Ovary (tissue), 7 donors: ENCODE measurements at regions not wholly inside any gene's neighbourhood (a gene's known extent, or its start where the extent isn't known, plus 50 kb on each side); places are given as distances from the start of the nearest gene placed in this dataset.

Source experiments
- DNase-seq, 5 donors: peaks; one replicate each; pipeline ENCODE4 v3.0.0-alpha.2; 2019 to 2020
- H3K27ac ChIP-seq, 2 donors: fragments of 200-600 bp; one replicate each; pipeline versions ENCODE4 v1.5.1 to v1.8.0; 2019 to 2022
- H3K27me3 ChIP-seq: fragments of 200-600 bp; one replicate; pipeline ENCODE4 v1.8.0; 2022
- H3K36me3 ChIP-seq: fragments of 200-600 bp; sonication (generic); one replicate; pipeline ENCODE4 v1.5.1; 2019
- H3K4me1 ChIP-seq: one replicate; pipeline ENCODE4 v1.8.1; 2013; ENCODE audit warnings: mild to moderate bottlenecking, moderate library complexity; ENCODE audit not compliant: insufficient read depth
- H3K4me3 ChIP-seq: fragments of 200-600 bp; sonication (generic); one replicate; pipeline ENCODE4 v1.5.1; 2017
- H3K9me3 ChIP-seq, 2 donors: fragments of 200-600 bp in 1 of 2; sonication (generic) in 1 of 2; one replicate each; pipeline versions ENCODE4 v1.5.1 to v1.8.1; 2013 to 2019; ENCODE audit warnings: mild to moderate bottlenecking in 1 of 2, moderate library complexity in 1 of 2
- EP300 ChIP-seq: sonication (generic); formaldehyde crosslinking; IDR thresholded peaks from one replicate; pipeline ENCODE4 v1.6.1; 2017; ENCODE audit warnings: antibody characterized with exemption
- POLR2A ChIP-seq: fragments of 450-650 bp; IDR thresholded peaks from one replicate; pipeline ENCODE4 v1.6.1; 2017; ENCODE audit warnings: antibody characterized with exemption, mild to moderate bottlenecking, moderate library complexity
- WGBS, 3 donors: extraction: QIAGEN DNeasy Blood & Tissue Kit in 1 of 3; methylation state at CpG; one replicate each; pipeline versions ENCODE4 v1.1.5 to v1.1.7; 2013 to 2017; 5-methylcytosine and 5-hydroxymethylcytosine counted together
- intact Hi-C, 4 donors: fragments of 100-400 bp; cut with DNase I; formaldehyde crosslinking; loops; one replicate each; pipeline versions ENCODE4 v1.11.0 to v1.15.1; 2022 to 2023
- TF ChIP-seq, protein P1 (sequence below), 3 donors: fragments of 450-650 bp in 2 of 3; fragments of 200-600 bp in 1 of 3; IDR thresholded peaks; one replicate each; pipeline versions ENCODE4 v1.5.1 to v1.8.0; 2016 to 2022; ENCODE audit warnings: antibody characterized with exemption in 3 of 3, mild to moderate bottlenecking in 1 of 3
- donor health status: DM: no; HTN: no; CAD: no; lungs with moderate emphysema.
- donor health status: DM: no; HTN: no; CAD: no.
- donor health status: Bipolar disorder and iron deficiency.
- donor health status: DM: no; HTN: no; CAD: no.
- donor health status: DM: yes; HTN: yes; CAD: no.

DNA sequence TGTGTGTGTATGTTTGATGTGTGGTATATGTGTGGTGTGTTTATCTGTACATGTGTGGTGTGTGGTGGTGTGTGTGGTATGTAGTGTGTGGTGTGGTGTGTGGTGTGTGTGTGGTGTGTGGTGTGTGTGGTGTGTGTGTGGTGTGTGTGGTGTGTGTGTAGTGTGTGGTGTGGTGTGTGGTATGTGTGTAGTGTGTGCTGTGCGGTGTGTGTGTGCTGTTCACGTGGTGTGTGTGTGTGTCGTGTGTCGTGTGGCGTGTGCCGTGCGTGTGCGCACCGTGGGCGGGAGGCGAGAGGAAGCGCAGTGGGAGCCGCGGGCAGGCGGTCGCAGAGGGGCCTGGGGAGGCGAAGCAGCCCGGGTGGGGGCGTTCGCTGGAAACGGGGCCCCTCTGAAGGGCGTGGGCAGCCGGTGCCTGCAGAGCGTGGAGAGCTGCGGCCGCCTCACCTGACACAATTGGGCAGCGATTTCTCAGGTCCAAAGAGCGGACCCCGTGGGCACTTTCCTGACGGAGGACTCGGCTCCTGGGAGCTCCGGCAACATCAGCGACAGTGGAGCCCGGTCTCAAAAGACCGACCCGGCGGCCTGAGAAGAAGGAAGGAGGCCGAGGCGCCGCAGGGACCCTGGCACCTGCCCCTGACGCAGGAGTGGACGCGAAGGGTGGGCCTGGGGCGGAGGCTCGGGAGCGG lies 741.1 kb upstream of the SALL3 start:
- TF ChIP-seq, protein P1, sequence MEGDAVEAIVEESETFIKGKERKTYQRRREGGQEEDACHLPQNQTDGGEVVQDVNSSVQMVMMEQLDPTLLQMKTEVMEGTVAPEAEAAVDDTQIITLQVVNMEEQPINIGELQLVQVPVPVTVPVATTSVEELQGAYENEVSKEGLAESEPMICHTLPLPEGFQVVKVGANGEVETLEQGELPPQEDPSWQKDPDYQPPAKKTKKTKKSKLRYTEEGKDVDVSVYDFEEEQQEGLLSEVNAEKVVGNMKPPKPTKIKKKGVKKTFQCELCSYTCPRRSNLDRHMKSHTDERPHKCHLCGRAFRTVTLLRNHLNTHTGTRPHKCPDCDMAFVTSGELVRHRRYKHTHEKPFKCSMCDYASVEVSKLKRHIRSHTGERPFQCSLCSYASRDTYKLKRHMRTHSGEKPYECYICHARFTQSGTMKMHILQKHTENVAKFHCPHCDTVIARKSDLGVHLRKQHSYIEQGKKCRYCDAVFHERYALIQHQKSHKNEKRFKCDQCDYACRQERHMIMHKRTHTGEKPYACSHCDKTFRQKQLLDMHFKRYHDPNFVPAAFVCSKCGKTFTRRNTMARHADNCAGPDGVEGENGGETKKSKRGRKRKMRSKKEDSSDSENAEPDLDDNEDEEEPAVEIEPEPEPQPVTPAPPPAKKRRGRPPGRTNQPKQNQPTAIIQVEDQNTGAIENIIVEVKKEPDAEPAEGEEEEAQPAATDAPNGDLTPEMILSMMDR (IDR thresholded peaks at IDR 0.05) = no peak
- TF ChIP-seq POLR2A (no peak), EP300 (no peak)
- Histone ChIP-seq H3K36me3 (no peaks in the 10 kb centered on the region), H3K9me3 (no peaks in the 10 kb centered on the region), H3K27me3 (no peaks in the 10 kb centered on the region), H3K4me1 (peaks cover 7% of the 10 kb centered on the region), H3K4me3 (no peak overlapping the region), H3K27ac (no peak overlapping the region)
- 90 to 93% (median 93%) methylated on average over 46 of the region's 46 CpGs for WGBS, 3 donors
- no peak for DNase-seq
- intact Hi-C loops = no loop called here

- Histone ChIP-seq H3K4me1 (peaks cover 7% of the 10 kb centered on the region), H3K27me3 (no peaks in the 10 kb centered on the region), H3K27ac (no peak overlapping the region), H3K9me3 (no peaks in the 10 kb centered on the region), H3K4me3 (no peak overlapping the region), H3K36me3 (no peaks in the 10 kb centered on the region)
- DNase-seq = no peak
- TF ChIP-seq, protein P1 (IDR thresholded peaks at IDR 0.05) = no peak
- no peak for TF ChIP-seq EP300
- no peak for TF ChIP-seq POLR2A
- intact Hi-C loops = no loop called here
- 91% methylated on average over 17 of the region's 17 CpGs for WGBS, 3 donors
Observed at GRCh38 chr18:78239090-78239457, 740.5 kb upstream of the SALL3 start.

DNA sequence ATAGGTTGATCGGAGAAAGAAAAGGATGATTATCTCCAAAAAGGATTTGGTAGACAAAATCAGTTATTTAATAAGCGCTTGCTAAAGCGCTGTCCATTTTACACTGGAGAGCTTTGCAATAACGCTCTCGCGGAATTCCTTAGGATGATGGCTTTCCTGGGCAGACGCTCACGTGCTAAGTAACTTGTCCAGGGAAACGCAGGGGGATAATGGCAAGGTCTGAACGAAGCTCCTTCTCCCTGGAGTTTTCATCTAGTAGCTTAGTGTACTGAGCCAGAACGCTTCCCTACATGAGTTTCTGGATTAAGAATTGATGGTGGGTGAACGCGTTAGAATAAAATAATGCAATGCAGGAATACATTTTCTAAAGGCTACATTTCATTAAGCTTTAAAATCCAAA lies 739.5 kb upstream of the SALL3 start:
- 86 to 96% (median 93%) methylated on average over 13 of the region's 13 CpGs for WGBS, 3 donors
- no peak overlapping the region for H3K27ac ChIP-seq
- intact Hi-C loops = no loop called here

GRCh38 chr18:78240627-78241252 lies 738.9 kb upstream of the SALL3 start:
- DNase-seq = no peak
- H3K4me1 ChIP-seq = peaks cover 7% of the 10 kb centered on the region
- H3K4me3 ChIP-seq = no peak overlapping the region
- intact Hi-C loops = no loop called here
- TF ChIP-seq EP300 (no peak), POLR2A (no peak)
- TF ChIP-seq, protein P1 (IDR thresholded peaks at IDR 0.05) = no peak
- no peaks in the 10 kb centered on the region for H3K36me3 ChIP-seq
- H3K27me3 ChIP-seq = no peaks in the 10 kb centered on the region
- WGBS, 3 donors = 77 to 89% (median 88%) methylated on average over 16 of the region's 16 CpGs
- H3K27ac ChIP-seq = no peak overlapping the region
- H3K9me3 ChIP-seq = no peaks in the 10 kb centered on the region

More for the DNA sequence above, 739.5 kb upstream of the SALL3 start:
- no peak for DNase-seq
- Histone ChIP-seq H3K27me3 (no peaks in the 10 kb centered on the region), H3K36me3 (no peaks in the 10 kb centered on the region), H3K4me1 (peaks cover 7% of the 10 kb centered on the region), H3K9me3 (no peaks in the 10 kb centered on the region), H3K4me3 (no peak overlapping the region)
- TF ChIP-seq POLR2A = no peak
- no peak for TF ChIP-seq EP300

DNA sequence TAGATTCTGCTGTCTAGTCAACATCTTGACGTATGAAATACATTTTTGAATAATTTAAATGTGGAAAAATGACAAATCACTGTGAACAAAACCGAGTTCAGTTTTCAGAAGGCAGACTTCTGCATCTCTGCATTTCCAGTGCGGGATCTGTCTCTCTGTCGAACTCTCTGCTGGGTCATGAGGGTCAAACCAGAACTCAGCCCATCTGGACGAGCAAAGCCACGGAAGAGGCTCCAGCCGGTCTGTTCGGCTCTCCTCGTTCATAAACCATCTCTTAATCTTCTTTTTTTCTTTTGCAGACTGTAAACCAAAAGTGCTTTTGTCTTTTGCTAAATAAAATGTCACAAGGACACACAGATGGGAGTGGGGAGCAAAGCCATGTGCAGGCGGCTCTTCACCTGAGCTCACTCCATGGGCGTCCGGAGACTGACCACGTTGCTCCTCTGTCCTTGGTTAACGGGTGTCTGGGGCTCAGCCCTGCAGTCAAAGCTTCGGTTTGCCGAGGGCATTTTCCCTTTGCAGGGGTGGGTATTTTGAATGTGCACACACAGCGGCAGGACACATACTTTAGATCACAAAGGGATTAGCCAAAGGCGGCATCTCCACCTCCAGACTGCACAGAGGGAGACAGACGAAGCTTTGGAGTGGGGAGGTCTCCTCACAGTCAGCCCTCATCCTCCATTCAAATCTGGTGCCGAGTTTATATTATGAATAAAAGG lies 737.9 kb upstream of the SALL3 start:
- H3K4me3 ChIP-seq = no peak overlapping the region

More for the DNA sequence above, 737.9 kb upstream of the SALL3 start:
- no peak for DNase-seq
- Histone ChIP-seq H3K27ac (no peak overlapping the region), H3K27me3 (no peaks in the 10 kb centered on the region), H3K36me3 (no peaks in the 10 kb centered on the region), H3K9me3 (no peaks in the 10 kb centered on the region), H3K4me1 (peaks cover 7% of the 10 kb centered on the region)
- 6 to 15% (median 8%) methylated on average over 20 of the region's 20 CpGs for WGBS, 3 donors
- TF ChIP-seq POLR2A = no peak
- TF ChIP-seq, protein P1 (IDR thresholded peaks at IDR 0.05) = no peak
- TF ChIP-seq EP300 = no peak
- intact Hi-C loops = no loop called here
